Right lobe of liver (tissue), 6 donors: ENCODE measurements at regions not wholly inside any gene's neighbourhood (a gene's known extent, or its start where the extent isn't known, plus 50 kb on each side); places are given as distances from the start of the nearest gene placed in this dataset.

Experiments
- ATAC-seq, 4 donors: fragments of 200-7000 bp; cut with Tn5 transposase; one replicate each; pipeline ENCODE4 v1.9.1; 2020; ENCODE audit warnings: mild to moderate bottlenecking in 4 of 4, moderate library complexity in 4 of 4
- DNase-seq, 3 donors: peaks; one replicate each; pipeline ENCODE4 v3.0.0-alpha.2; 2020
- H3K27ac ChIP-seq, 3 donors: fragments of 200-600 bp; one replicate each; pipeline ENCODE4 v1.8.0; 2022
- H3K27me3 ChIP-seq, 2 donors: fragments of 200-600 bp; one replicate each; pipeline ENCODE4 v1.8.0; 2022
- H3K36me3 ChIP-seq, 4 donors: fragments of 200-600 bp; sonication (generic) in 1 of 4; one replicate each; pipeline versions ENCODE4 v1.5.1 to v1.8.0; 2017 to 2022; ENCODE audit warnings: control low read depth in 1 of 4
- H3K4me1 ChIP-seq, 4 donors: fragments of 200-600 bp; sonication (generic) in 1 of 4; one replicate each; pipeline versions ENCODE4 v1.5.1 to v1.8.0; 2017 to 2022; ENCODE audit warnings: control low read depth in 1 of 4
- H3K4me3 ChIP-seq, 3 donors: fragments of 200-600 bp; one replicate each; pipeline ENCODE4 v1.8.0; 2022
- H3K9me3 ChIP-seq, 4 donors: fragments of 200-600 bp; sonication (generic) in 1 of 4; one replicate each; pipeline versions ENCODE4 v1.5.1 to v1.8.0; 2017 to 2022; ENCODE audit warnings: control low read depth in 1 of 4
- POLR2A ChIP-seq: fragments of 450-650 bp; IDR thresholded peaks from one replicate; pipeline ENCODE4 v1.6.1; 2017; ENCODE audit warnings: antibody characterized with exemption, mild to moderate bottlenecking
- WGBS: methylation state at CpG from one replicate; pipeline ENCODE4 v1.1.6; 2018; ENCODE audit warnings: low coverage, low lambda C conversion rate; ENCODE audit not compliant: insufficient coverage; ENCODE audit errors: missing lambda C conversion rate; 5-methylcytosine and 5-hydroxymethylcytosine counted together
- intact Hi-C, 2 donors: fragments of 100-400 bp; cut with DNase I; formaldehyde crosslinking; loops; one replicate each; pipeline versions ENCODE4 v1.11.2 to v1.14.1; 2022
- TF ChIP-seq, protein P1 (sequence below), 4 donors: fragments of 200-600 bp in 3 of 4; fragments of 450-650 bp in 1 of 4; IDR thresholded peaks; one replicate each; pipeline versions ENCODE4 v1.5.1 to v1.8.0; 2016 to 2022; ENCODE audit warnings: antibody characterized with exemption in 4 of 4, mild to moderate bottlenecking in 2 of 4
- donor health status: DM: no; HTN: yes; CAD: no.
- donor health status: DM: no; HTN: no; CAD: no.
- donor health status: DM: no; HTN: no; CAD: no.
- donor health status: DM: no; HTN: yes; CAD: no.
- donor health status: DM: no; HTN: yes; CAD: no.

DNA sequence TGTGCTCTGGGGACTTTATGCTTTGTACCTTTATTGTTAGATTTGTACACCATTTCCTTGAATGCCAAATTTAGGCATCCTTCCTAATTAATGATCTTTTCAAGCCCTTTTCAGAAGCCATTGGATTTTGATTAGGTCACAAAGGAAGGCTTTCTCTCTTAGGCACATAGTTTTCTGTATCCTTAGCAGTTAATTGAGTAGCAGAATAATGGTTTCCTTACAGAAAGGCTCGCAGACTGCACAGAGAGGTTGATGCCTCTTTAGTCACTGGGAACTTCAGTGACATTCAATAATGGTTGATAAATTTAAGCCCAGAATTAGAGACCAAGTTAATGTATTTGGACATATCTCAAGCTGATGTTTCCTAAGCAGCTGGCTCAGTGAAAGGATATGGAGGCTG, 139.1 kb upstream of the VGLL2 start:
- Histone ChIP-seq H3K27ac (no peak overlapping the region), H3K4me3 (no peak overlapping the region), H3K4me1 (no peaks in the 10 kb centered on the region), H3K27me3 (no peaks in the 10 kb centered on the region), H3K36me3 (no peaks in the 10 kb centered on the region), H3K9me3 (no peaks in the 10 kb centered on the region)
- WGBS, result 36% methylated on average over 1 of the region's 1 CpG
- DNase-seq, result no peak
- TF ChIP-seq, protein P1, sequence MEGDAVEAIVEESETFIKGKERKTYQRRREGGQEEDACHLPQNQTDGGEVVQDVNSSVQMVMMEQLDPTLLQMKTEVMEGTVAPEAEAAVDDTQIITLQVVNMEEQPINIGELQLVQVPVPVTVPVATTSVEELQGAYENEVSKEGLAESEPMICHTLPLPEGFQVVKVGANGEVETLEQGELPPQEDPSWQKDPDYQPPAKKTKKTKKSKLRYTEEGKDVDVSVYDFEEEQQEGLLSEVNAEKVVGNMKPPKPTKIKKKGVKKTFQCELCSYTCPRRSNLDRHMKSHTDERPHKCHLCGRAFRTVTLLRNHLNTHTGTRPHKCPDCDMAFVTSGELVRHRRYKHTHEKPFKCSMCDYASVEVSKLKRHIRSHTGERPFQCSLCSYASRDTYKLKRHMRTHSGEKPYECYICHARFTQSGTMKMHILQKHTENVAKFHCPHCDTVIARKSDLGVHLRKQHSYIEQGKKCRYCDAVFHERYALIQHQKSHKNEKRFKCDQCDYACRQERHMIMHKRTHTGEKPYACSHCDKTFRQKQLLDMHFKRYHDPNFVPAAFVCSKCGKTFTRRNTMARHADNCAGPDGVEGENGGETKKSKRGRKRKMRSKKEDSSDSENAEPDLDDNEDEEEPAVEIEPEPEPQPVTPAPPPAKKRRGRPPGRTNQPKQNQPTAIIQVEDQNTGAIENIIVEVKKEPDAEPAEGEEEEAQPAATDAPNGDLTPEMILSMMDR (IDR thresholded peaks at IDR 0.05), result no peak
- no peak for TF ChIP-seq POLR2A
- no peak for ATAC-seq
- intact Hi-C loops, result no loop called here

DNA sequence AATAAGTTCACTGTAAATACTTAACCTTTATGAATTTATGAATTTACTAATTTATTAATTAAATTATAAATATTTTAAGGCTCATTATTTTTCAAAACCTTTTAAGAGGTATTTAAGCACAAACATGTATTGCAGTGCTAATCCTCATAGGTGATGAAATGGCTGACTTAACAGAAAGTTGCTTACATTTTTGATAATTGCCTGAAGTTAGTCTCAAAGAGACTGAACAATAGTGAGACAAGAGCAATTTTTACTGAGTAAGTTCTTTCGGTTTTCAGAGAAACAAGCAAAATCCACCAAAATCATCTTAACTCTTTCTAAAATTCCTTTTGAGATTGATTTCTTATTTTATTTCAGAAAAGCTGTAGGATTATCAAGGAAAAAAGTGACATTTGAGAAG, 137.3 kb upstream of the VGLL2 start:
- no peaks in the 10 kb centered on the region for H3K9me3 ChIP-seq
- no peaks in the 10 kb centered on the region for H3K4me1 ChIP-seq
- no peak overlapping the region for H3K4me3 ChIP-seq
- no peak for ATAC-seq
- intact Hi-C loops, result no loop called here
- H3K27me3 ChIP-seq, result no peaks in the 10 kb centered on the region
- 67% methylated on average over 1 of the region's 1 CpG for WGBS
- TF ChIP-seq POLR2A, result no peak
- TF ChIP-seq, protein P1 (IDR thresholded peaks at IDR 0.05), result no peak
- H3K36me3 ChIP-seq, result no peaks in the 10 kb centered on the region
- no peak overlapping the region for H3K27ac ChIP-seq
- DNase-seq, result no peak

- WGBS, result 73% methylated on average over 2 of the region's 2 CpGs
- Histone ChIP-seq H3K4me3 (no peak overlapping the region), H3K4me1 (no peaks in the 10 kb centered on the region), H3K36me3 (no peaks in the 10 kb centered on the region), H3K27me3 (no peaks in the 10 kb centered on the region), H3K27ac (no peak overlapping the region), H3K9me3 (no peaks in the 10 kb centered on the region)
- DNase-seq, result no peak
- ATAC-seq, result no peak
- intact Hi-C loops, result no loop called here
- TF ChIP-seq, protein P1 (IDR thresholded peaks at IDR 0.05), result no peak
- no peak for TF ChIP-seq POLR2A
These were observed 135.2 kb upstream of the VGLL2 start for GRCh38 chr6:117130125-117130524.

- no peak for DNase-seq
- Histone ChIP-seq H3K27me3 (no peaks in the 10 kb centered on the region), H3K4me1 (no peaks in the 10 kb centered on the region), H3K36me3 (no peaks in the 10 kb centered on the region), H3K27ac (no peak overlapping the region), H3K4me3 (no peak overlapping the region), H3K9me3 (no peaks in the 10 kb centered on the region)
- WGBS, result 64% methylated on average over 1 of the region's 1 CpG
- intact Hi-C loops, result no loop called here
- ATAC-seq, result no peak
- no peak for TF ChIP-seq POLR2A
- TF ChIP-seq, protein P1 (IDR thresholded peaks at IDR 0.05), result no peak
These were observed 128.7 kb upstream of the VGLL2 start for GRCh38 chr6:117136702-117137101.

DNA sequence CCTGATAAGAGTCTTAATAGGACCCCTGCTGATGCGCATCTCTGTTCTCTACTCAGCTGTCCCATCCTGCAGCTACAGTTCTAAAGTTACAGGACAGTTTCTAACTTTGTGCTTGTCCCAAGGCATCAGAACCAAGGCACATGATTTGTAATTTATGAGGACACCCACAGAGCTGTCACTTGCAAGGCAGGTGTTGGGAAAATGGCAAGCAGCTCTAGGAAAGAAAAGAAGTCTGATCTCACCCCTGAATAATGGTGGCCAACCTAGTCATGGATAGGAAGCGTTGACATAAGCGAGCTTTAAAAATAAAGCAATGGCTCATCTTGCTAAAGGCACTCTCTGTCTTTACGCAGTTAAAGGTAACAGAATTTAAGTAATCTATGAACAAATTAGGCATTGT, 127.6 kb upstream of the VGLL2 start:
- Histone ChIP-seq H3K36me3 (no peaks in the 10 kb centered on the region), H3K4me1 (no peaks in the 10 kb centered on the region), H3K27ac (no peak overlapping the region), H3K27me3 (no peaks in the 10 kb centered on the region), H3K4me3 (no peak overlapping the region), H3K9me3 (no peaks in the 10 kb centered on the region)
- ATAC-seq, result no peak
- 74% methylated on average over 4 of the region's 4 CpGs for WGBS
- intact Hi-C loops, result no loop called here
- TF ChIP-seq, protein P1 (IDR thresholded peaks at IDR 0.05), result no peak
- TF ChIP-seq POLR2A, result no peak
- no peak for DNase-seq
